Caki2 (cell line): ENCODE measurements at regions not wholly inside any gene's neighbourhood (a gene's known extent, or its start where the extent isn't known, plus 50 kb on each side); places are given as distances from the start of the nearest gene placed in this dataset.

Source experiments
- DNase-seq: peaks from one replicate; pipeline ENCODE4 v3.0.0-alpha.2; 2015; ENCODE audit warnings: low read depth
- in situ Hi-C: cut with HindIII; loops from 2 replicates; pipeline ENCODE4 v1.10.0; 2016; ENCODE audit warnings: low sequenced_read_pairs, low pct_unique_long_range_greater_than_20kb, mixed read lengths

DNA sequence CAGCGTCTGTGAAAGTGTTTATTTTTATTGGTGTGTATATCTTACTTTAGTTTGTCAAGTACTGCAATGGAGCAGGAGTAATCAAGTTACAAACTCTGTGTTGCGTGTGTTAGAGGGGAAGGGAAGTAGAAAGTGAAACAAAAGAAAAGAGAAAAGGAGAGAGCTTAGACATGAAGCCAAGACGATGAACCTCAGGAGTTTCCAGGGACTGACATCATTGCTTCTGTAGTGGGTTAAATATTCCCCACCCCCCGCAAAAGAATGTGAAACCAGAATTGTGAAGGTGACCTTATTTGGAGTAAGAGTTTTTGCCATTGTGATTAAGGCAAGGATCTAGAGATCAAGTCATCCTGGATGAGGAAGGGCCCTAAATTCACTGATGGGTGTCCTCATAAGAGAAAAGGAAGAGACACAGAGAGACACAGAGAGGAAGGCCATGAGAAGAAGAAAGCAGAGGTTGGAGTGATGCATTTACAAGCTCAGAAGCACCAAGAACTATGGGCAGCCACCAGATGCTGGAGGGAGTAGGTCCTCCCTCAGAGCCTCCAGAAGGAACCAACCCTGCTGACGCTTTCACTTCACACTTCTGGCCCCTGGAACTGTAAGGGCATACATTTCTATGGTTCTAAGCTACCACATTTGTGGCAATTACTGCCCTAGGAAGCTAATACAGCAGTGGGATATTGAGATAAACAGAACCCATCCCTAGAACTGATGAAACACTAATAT lies 173.6 kb upstream of the SFRP2 start:
- in situ Hi-C loops: no loop called here
- DNase-seq: no peak

DNA sequence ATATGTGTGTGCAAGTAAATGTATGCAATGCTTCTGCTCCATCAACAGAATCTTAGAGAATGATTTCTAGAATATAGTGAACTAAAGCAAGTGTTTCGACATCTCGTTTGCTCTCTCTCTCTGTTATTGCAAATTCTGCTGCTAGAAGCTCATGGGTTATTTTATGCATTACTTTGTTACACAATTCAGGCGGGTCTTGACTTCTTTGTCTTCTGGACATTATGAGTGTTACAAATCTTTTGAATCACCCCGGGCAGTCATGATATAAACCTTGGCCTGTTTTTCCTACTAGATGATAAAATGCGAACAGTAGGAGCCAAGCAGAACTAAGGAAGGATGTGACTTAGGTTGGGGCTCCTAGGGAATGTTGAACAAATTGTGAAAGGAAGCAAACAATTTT lies 166.4 kb upstream of the SFRP2 start:
- in situ Hi-C loops: no loop called here
- DNase-seq: no peak

DNA sequence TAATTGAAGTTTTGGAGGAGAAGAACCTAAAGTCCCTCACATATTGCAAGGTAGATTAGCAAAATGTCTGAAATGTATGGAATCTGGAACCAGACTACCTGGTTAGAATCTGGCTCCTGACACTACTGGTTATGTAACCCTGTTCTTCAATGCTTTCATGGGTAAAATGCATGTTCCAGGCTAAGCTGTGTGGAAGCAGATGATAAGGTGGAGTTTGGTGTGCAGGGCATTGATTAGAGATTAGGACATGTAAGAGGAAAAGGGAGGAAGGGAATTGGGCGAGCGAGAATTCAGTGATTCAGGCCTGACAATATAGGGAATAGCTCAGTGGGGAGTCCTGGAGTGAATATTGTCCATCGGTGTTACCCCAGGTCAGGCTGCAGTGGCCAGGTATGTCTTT lies 165.8 kb upstream of the SFRP2 start:
- in situ Hi-C loops: no loop called here
- DNase-seq: no peak

DNA sequence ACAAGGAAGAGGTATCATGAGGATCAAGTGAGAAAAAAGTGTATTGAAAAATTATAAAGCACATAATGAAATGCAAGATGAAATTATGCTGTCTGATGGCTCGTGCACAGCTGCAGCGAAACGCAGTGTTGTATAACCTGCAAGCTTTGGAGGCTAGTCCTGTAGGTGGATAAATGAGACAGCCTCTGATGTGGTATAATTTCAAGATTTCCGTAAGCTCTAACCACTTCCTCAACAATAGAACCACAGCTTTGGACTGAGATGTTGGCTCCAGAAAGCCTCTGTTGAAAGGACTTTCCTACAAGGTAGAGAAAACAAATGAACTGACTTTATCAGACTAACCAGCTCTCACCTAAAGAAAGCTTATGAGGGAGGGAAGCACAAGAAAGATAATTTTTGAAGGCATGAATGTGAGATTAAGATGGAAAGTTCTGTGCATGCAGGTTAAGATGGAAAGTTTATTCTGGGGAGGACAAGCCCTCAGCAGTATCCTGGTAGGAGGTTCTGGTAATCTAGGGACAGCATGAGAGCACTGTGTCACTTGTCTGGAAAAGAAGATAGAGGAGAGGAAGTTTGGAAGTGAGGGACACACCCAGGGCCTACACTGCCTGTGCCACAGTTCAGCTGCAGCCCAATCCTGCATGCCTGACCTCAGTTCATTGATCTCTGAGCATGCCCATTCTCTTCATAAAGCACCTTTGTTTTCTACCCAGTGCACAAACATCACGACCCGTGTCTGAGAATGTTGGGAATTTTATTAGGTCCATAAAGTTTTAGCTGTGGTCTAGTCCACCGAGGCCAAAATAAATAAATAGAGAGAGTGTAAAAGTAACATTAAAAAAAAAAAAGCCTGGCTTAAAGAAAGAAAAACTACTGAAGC lies 161.5 kb upstream of the SFRP2 start:
- DNase-seq: peak; percentile 92
- in situ Hi-C loops: no loop called here

DNA sequence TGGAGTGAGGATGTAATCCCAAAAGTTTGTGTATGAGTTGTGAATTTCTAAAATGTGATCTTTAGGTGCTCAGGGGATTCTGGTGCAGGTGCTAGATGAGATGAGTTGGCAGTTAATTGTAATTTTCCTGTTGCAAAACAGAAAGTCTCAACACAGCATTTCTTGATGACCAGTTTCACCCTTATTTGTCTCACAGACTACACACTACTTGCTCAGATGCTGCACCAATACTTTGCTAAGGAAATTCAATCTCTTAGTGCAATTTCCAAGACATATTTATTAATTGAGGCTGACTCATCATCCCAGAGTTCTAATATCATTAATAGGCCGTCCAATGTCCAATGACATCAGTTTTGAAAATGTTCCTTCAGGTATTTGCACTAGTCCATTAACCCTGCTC lies 159.2 kb upstream of the SFRP2 start:
- in situ Hi-C loops: no loop called here
- no peak for DNase-seq

DNA sequence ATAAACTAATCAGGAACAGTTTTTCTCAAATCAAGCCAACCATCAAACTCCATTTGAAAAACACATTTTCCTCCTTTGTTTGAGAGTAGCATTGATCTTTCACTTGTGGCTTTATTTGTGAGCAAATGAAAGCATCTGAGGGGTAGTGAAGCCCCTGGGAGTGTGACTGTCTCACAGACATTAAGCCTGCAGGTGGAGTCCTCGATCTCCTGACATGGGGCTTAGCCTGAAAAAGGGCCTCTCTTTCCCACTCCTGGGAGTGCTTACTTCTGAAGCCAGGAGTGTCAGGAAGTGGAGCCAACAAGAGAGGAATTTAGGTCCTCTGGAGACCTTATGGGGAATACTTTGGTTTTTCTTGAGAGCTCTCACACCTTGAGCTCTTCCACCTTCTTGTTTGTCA lies 158.2 kb upstream of the SFRP2 start:
- DNase-seq: no peak
- in situ Hi-C loops: no loop called here

DNA sequence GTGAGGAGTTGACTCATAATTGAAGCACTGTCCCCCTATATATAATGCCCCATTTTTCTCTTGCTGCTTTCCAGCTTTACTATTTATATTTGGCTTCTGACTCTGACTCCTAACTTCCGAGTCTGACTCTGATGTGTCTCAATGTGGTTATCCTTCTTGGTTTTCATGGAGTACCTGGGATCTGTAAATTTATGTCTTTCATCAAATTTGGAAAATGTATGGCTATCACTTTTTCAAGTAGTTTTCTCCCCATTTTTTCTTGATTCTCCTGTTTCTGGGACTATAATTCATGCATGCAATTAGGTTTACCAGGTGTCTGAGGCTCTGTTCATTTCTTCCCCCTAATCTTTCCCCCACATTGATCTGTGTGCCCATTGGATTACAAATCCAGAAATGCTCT lies 156.8 kb upstream of the SFRP2 start:
- DNase-seq: no peak
- in situ Hi-C loops: no loop called here

DNA sequence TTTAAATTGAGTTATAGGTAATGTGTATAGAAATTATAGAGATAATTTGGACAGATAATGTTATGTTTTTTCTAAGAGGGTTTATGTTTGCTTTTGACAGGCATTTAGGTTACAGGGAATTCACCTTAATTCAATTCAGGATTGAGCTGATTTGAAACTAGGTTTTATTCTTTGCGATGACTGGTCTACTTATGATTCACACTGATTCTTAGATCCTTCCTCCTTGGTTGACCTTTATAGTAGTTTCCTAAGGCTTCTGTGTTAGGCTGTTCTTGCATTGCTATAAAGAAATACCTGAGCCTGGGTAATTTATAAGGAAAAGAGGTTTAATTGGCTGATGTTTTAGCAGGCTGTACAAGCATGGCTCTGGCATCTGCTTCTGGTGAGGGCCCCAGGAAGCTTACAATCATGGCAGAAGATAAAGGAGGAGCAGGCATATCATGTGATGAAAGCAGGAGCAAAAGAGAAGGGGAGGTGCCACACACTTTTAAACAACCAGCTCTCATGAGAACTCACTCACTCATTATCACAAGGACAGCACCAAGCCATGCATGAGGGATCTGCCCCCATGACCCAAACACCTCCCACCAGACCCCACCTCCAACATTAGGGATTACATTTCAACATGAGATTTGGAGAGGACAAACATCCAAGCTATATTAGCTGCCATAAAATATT lies 155.0 kb upstream of the SFRP2 start:
- no peak for DNase-seq
- in situ Hi-C loops: no loop called here

DNA sequence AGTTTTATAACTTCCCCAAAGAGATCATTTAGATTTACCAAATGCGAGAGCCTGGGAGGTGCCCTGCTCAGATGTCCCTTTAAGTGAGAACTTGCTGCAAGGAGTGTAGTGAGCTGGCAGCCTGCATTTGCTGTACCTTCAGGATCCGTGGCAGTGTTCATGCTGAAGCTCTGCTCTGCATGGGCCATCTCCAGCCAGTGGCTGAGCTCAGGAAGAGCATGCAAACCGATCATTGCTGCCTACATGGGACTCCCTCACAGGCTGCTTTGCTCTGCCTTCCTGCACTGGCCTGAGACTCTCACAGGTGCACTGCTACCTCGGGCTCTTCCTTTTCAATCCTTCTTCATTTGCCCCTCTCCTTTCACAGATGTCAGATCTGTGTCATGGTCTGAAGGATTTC lies 152.0 kb upstream of the SFRP2 start:
- DNase-seq: no peak
- in situ Hi-C loops: no loop called here

DNA sequence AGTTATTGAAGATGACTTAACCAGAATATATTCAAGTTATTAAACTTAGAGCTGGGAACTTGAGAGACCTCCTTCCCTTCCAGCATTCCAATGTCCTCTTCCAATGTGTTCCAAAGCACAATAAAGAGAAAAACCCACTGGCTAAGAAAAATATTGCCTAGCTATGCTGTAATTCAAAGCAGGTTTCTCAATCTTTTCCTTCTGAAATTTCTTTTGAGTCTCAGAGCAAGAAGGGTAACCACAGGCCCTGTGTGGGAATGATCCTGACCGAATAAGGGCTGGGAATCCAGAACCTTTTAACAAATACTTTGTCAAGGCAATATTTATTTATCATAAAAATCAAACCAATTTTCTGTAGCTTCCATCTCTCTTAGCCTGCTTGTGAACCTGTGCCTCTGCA lies 150.7 kb upstream of the SFRP2 start:
- in situ Hi-C loops: no loop called here
- DNase-seq: no peak

DNA sequence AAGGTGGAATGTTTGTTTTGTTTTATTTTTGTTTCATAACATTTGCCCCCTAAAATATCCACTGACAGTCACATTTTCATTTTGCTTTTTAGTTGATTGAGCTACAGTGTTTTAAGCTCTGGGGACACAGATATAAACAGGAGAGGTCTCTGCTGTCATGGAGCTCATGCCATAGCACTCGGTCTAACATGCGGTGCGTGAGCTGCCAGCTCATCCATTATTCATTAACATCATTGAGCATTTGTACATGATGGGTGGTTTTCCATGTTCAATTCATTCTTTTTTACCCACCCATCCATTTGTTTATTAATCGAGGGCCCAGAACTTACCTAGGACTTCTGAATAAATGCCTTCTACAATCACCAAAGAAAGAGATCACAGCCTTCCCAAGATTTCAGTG lies 150.1 kb upstream of the SFRP2 start:
- no peak for DNase-seq
- in situ Hi-C loops: no loop called here

DNA sequence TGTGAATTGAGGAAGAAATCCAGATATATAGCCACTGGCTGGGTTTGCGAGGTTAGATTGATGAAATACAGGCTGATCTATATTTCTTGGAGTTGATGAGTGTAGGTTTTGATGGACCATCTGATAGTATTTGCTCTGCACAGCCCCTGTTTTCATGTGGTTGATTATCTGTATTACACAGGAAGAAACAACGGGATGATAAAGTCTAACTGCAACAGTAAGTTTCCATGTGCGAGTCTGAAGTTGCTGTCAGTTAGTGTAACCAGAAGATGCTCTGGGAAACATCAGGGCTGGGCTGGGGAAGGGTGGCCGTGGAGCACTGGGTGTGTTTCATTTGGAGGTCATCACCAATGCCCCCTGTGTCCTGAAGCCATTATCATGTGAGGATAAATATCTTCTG lies 148.4 kb upstream of the SFRP2 start:
- in situ Hi-C loops: no loop called here
- DNase-seq: no peak

DNA sequence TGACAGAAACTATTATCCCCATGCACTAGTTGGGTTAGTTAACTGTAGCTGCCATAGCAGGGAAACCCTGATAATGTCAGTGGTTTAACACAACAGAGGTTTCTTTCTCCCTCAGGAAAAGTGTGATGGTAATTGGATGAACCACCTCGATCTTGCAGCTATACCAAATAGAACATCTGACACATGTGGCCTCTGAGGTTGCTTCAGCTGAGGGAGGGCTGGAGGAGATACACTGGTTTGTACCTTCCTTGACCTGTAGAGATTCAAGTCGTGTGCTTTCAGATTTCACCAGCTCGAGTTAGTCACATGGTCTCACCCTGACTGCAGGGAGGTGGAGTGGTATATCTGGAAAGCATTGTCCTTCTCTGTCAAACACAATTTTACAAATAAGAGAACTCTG lies 147.2 kb upstream of the SFRP2 start:
- in situ Hi-C loops: no loop called here
- DNase-seq: no peak

DNA sequence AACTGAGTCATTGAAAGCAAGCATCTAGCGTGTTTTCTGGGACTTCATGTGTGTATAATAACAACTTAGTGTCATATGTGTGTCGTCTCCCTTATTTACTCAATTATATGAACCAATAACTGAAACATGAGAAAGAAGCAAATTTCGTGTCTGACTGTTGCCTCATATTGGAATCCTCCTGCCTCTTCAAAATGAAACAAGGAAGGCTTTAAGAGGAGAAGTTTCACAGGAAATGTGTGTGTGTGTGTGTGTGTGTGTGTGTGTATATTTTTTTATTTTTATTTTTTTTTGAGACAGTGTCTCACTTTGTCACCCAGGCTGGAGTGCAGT lies 145.8 kb upstream of the SFRP2 start:
- in situ Hi-C loops: no loop called here
- DNase-seq: no peak

DNA sequence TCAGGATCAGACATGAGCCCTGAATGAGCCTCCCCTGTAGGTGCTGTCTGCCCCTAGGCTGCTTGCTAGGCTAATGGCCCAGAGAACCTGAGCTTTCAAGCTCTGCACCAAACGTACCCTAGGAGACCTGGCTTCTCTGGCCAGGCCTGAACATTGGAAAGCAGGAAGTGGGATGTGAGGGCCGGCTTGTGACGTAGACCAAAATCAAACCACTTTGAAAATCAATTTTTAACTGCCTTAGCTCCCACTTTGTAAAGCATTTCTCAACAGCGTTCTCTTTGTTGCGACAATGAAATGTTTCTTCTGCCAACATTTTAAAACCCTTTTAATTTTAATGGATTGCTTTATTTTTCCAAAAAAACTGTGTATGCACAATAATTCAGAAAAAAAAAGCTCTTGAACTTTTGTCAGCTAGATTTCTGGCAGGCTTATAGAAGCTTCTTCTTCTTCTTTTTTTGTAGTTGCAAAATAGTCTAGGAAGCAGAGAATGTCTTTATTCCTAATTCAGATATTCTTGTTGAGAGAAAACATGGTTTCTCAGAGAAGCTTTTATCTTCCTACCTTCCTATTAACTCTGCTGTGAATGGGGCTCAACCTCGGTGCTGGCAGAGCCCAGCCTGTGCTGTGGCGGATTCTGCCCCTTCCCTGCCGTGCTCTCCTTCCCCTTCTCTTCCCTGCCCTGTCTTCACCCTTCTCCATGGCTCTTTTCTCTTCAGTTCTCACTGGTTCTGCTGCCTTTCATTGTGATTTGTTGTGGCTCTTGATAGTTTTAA lies 145.2 kb upstream of the SFRP2 start:
- no peak for DNase-seq
- in situ Hi-C loops: no loop called here

DNA sequence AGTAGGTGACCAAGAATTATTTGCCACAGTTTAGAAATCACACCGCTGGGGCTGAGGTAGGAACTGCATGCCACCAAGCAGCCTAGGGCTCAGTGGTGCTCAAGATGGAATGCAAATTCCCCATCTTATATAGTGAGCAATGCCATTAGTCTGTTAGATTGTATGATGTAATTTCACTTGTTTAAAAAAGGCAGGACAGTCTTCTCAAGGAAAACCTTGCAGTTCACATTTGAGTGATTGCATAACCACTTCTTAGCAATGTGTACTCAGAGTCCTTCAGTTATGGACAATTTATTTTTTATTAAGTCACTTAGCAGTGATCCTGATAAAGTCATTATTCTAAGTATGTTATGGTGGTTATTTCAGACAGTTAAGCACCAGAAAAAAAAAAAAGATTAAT lies 142.9 kb upstream of the SFRP2 start:
- DNase-seq: peak; percentile 23
- in situ Hi-C loops: no loop called here

DNA sequence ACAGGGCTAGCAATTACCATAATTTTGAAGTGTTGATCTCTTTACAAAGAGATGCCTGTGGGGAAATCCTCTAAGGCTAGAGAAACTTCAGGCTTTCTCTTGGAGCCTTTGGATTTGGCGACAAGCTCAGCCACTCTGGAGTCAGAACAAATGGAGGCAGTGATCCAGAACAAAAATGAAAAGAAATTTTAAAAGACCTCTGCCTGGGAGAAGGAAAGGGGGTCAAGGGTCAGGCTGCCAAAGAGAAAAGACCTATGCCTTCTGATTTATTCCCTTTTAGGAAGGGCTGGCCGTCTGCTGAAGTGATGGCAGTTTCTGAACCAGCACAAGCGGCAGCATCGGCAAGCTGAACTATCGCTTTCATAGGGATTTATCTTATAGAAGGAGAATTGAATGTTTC lies 140.8 kb upstream of the SFRP2 start:
- DNase-seq: no peak
- in situ Hi-C loops: no loop called here

DNA sequence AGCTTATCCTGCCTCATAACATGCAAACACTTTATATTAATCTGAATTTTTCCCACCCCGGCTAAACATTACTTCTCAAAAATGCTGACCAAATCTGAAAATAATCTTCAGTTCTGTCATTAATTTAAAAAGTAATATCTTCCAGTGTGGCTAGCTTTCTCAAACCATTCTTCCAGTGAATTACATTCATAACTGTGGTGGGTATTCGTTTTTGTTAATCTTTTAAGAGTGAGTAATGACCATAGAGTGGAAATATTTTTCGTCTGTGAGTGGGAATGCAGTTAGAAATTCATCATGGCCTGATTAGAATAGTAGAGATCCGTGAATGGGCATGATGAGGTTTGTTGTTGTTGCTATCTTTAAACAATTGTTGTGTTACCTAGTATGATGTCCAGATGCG lies 138.6 kb upstream of the SFRP2 start:
- DNase-seq: no peak
- in situ Hi-C loops: no loop called here

DNA sequence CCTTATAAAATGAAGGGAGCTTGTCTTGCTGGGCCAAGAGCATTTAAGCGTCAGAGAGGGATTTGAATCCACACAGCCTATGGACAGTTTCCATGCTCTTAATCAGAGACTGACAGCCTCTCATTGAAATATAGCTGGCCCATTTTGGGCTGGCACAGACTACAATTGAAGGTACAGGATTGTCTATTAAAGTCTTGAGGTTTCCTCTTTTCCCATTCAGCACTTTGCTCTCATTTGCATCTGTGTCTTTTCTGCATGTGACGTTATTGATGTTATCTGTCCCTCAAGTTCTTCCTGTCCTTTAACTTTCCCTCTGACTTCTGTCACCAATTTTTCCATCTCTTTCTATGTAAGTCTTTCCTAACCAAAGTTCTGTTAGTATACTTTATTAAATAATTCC lies 133.3 kb upstream of the SFRP2 start:
- in situ Hi-C loops: no loop called here

More for the DNA sequence above, 133.3 kb upstream of the SFRP2 start:
- no peak for DNase-seq
